DND-41 (cell line): ENCODE measurements at regions not wholly inside any gene's neighbourhood (a gene's known extent, or its start where the extent isn't known, plus 50 kb on each side); places are given as distances from the start of the nearest gene placed in this dataset.

Experiments
- EZH2 ChIP-seq: IDR thresholded peaks from 3 replicates; pipeline ENCODE4 v1.6.1; 2012; ENCODE audit warnings: borderline replicate concordance, low read depth, mild to moderate bottlenecking, moderate library complexity, low read length, inconsistent platforms; ENCODE audit not compliant: severe bottlenecking
- TF ChIP-seq, protein P1 (sequence below): IDR thresholded peaks from 2 replicates; pipeline ENCODE4 v1.5.1; 2012; ENCODE audit warnings: borderline replicate concordance, low read length, moderate library complexity, mild to moderate bottlenecking; ENCODE audit not compliant: poor library complexity, severe bottlenecking; ENCODE audit errors: extremely low read depth

DNA sequence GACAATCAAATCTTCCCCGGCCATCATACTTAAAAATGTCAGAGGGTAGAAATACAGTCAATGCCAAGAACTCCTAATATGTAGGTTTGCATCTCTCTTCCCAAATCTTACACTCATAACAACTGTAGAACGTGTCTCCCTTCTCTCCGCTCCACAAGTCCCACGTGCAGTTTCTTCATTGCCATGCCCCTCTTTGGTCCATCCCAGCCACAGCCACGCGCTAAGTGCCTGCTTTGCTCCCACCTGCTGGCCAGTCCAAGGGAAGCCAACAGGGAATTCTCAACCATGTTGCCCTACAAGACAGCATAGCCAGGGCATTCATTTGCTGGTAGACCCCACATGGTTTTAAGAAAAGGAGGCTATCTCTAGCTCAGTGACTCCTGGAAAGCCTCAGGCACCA lies 420.6 kb upstream of the ISX start:
- TF ChIP-seq, protein P1, sequence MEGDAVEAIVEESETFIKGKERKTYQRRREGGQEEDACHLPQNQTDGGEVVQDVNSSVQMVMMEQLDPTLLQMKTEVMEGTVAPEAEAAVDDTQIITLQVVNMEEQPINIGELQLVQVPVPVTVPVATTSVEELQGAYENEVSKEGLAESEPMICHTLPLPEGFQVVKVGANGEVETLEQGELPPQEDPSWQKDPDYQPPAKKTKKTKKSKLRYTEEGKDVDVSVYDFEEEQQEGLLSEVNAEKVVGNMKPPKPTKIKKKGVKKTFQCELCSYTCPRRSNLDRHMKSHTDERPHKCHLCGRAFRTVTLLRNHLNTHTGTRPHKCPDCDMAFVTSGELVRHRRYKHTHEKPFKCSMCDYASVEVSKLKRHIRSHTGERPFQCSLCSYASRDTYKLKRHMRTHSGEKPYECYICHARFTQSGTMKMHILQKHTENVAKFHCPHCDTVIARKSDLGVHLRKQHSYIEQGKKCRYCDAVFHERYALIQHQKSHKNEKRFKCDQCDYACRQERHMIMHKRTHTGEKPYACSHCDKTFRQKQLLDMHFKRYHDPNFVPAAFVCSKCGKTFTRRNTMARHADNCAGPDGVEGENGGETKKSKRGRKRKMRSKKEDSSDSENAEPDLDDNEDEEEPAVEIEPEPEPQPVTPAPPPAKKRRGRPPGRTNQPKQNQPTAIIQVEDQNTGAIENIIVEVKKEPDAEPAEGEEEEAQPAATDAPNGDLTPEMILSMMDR = no peak
- no peak for TF ChIP-seq EZH2
